Activated naive CD8-positive, alpha-beta T cell (primary cell): ENCODE measurements at regions not wholly inside any gene's neighbourhood (a gene's known extent, or its start where the extent isn't known, plus 50 kb on each side); places are given as distances from the start of the nearest gene placed in this dataset.

Source experiments
- H3K27ac Mint-ChIP-seq: one replicate; pipeline ENCODE4 v1.8.0; 2021; ENCODE audit warnings: mixed read lengths
- H3K27me3 Mint-ChIP-seq: one replicate; pipeline ENCODE4 v1.8.0; 2021; ENCODE audit warnings: mixed read lengths
- H3K36me3 Mint-ChIP-seq: one replicate; pipeline ENCODE4 v1.8.0; 2021; ENCODE audit warnings: mixed read lengths
- H3K4me1 Mint-ChIP-seq: one replicate; pipeline ENCODE4 v1.8.0; 2021; ENCODE audit warnings: low read depth, mixed read lengths
- H3K4me3 Mint-ChIP-seq: one replicate; pipeline ENCODE4 v1.8.0; 2021; ENCODE audit warnings: mild to moderate bottlenecking, mixed read lengths
- H3K9me3 Mint-ChIP-seq: one replicate; pipeline ENCODE4 v1.8.0; 2021; ENCODE audit warnings: low read depth, mixed read lengths

- no peaks in the 10 kb centered on the region for H3K36me3 Mint-ChIP-seq
- no peaks in the 10 kb centered on the region for H3K4me1 Mint-ChIP-seq
- no peaks in the 10 kb centered on the region for H3K9me3 Mint-ChIP-seq
- H3K27ac Mint-ChIP-seq = no peak overlapping the region
- peaks cover 6% of the 10 kb centered on the region for H3K27me3 Mint-ChIP-seq
- no peak overlapping the region for H3K4me3 Mint-ChIP-seq
Observed at GRCh38 chr2:234753701-234754100, 198.1 kb upstream of the SH3BP4 start.

- Mint-ChIP-seq H3K27ac (no peak overlapping the region), H3K36me3 (no peaks in the 10 kb centered on the region), H3K4me3 (no peak overlapping the region), H3K27me3 (peaks cover 6% of the 10 kb centered on the region), H3K4me1 (no peaks in the 10 kb centered on the region), H3K9me3 (no peaks in the 10 kb centered on the region)
Observed at GRCh38 chr2:234752966-234753365, 198.9 kb upstream of the SH3BP4 start.

DNA sequence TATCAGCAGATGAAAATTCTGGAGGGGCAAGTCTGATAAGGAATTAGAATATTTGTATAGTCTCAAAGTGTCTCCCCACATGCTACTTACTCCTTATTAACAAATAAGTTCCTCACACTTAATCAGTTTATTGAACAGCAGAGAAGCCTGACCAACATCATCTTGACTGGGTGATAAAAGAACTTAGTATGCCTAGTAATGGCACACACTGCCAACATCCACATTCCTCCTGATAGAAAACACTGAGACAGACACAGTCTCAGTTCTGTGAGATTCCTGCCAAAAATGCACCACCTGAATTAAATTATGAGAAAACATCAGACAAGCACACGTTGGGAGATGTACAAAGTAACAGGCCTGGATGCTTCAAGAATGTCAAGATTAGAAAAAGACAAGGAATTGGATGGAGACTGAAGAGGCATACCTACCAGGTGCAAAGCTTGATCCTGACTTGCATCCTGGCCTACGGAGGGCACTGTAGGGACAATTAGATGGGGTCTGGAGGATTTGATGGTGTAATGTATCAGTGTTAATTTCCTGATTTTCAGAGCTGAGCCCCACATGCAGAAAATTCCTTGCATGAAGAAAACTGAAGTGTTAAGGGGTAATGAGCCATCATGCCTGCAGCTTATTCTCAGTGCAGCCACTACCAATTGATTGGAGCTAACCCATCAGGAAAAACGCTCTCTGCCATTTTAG lies 200.4 kb upstream of the SH3BP4 start:
- Mint-ChIP-seq H3K27me3 (peaks cover 12% of the 10 kb centered on the region), H3K36me3 (no peaks in the 10 kb centered on the region), H3K4me1 (no peaks in the 10 kb centered on the region), H3K9me3 (no peaks in the 10 kb centered on the region), H3K27ac (no peak overlapping the region), H3K4me3 (no peak overlapping the region)

- Mint-ChIP-seq H3K4me3 (no peak overlapping the region), H3K27me3 (peaks cover 22% of the 10 kb centered on the region)
Observed at GRCh38 chr2:234747833-234748559, 203.8 kb upstream of the SH3BP4 start.

GRCh38 chr2:234747032-234747431 lies 204.8 kb upstream of the SH3BP4 start:
- no peak overlapping the region for H3K27ac Mint-ChIP-seq
- H3K4me3 Mint-ChIP-seq = no peak overlapping the region
- no peaks in the 10 kb centered on the region for H3K9me3 Mint-ChIP-seq
- no peaks in the 10 kb centered on the region for H3K4me1 Mint-ChIP-seq
- no peaks in the 10 kb centered on the region for H3K36me3 Mint-ChIP-seq
- peaks cover 22% of the 10 kb centered on the region for H3K27me3 Mint-ChIP-seq

More at GRCh38 chr2:234747833-234748559, 203.8 kb upstream of the SH3BP4 start:
- H3K4me1 Mint-ChIP-seq = no peaks in the 10 kb centered on the region
- no peak overlapping the region for H3K27ac Mint-ChIP-seq
- H3K36me3 Mint-ChIP-seq = no peaks in the 10 kb centered on the region
- H3K9me3 Mint-ChIP-seq = no peaks in the 10 kb centered on the region

DNA sequence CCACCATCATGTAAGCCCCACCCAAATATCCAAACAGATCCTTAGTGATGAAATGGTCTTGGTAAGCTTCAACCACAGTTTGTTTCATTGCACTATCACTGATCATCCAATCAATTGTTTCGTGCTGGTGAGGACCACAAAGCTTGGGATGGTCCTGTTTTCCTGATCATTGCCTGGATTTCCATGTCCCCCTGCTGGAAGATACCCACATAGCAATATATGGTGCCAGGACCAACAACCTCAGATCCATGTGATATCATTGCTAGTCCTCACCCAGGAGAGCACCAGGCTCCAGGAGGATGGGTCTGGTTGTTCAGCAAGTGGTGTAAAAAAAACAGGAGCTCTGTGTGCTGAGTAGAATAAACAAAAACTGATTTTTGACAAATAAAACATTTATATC lies 206.5 kb upstream of the SH3BP4 start:
- no peak overlapping the region for H3K27ac Mint-ChIP-seq
- no peaks in the 10 kb centered on the region for H3K36me3 Mint-ChIP-seq
- H3K9me3 Mint-ChIP-seq = peaks cover 7% of the 10 kb centered on the region
- H3K4me1 Mint-ChIP-seq = no peaks in the 10 kb centered on the region
- peaks cover 19% of the 10 kb centered on the region for H3K27me3 Mint-ChIP-seq
- H3K4me3 Mint-ChIP-seq = no peak overlapping the region

DNA sequence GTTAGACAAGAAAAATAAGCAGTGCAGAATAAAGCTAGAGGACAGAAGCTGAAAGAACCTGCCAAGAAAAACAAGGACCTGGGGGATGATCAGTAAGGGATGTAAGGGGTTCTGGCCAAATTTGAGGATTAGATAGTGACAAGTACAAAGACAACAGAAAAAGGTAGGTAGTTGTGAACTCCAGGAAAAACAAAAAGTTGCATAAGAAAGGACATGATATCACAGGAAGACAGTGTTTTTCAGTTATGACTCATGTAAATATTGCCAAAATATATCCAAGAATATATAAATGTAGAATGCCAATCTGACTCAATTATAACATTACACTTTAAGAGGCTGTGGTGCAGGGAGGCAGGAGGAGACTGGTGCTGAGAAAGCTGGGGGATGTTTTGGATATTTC lies 209.8 kb upstream of the SH3BP4 start:
- Mint-ChIP-seq H3K4me3 (no peak overlapping the region), H3K4me1 (no peaks in the 10 kb centered on the region), H3K27me3 (peaks cover 21% of the 10 kb centered on the region), H3K27ac (no peak overlapping the region), H3K9me3 (peaks cover 7% of the 10 kb centered on the region), H3K36me3 (no peaks in the 10 kb centered on the region)

DNA sequence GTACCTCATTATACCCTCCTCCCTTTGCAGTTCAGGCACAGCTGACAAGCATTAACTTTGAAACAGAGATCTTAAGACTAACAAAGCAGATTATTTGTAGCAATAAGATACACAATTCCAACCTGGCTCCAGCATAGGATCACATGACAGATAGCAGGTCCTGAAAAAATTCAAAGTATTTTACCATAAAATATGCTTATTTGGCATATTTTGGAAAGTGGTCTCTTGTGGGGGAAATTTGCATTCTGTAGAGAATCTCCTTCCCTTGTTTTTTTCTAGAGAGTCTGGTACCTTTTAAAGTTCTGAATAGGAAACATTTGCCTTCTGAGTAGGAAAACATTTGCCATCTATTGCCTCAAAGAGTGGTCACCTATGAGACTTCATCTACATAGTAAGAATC lies 212.8 kb upstream of the SH3BP4 start:
- H3K4me1 Mint-ChIP-seq = no peaks in the 10 kb centered on the region
- peaks cover 13% of the 10 kb centered on the region for H3K9me3 Mint-ChIP-seq
- no peak overlapping the region for H3K27ac Mint-ChIP-seq
- H3K36me3 Mint-ChIP-seq = peaks cover 3% of the 10 kb centered on the region
- peaks cover 13% of the 10 kb centered on the region for H3K27me3 Mint-ChIP-seq
- no peak overlapping the region for H3K4me3 Mint-ChIP-seq

DNA sequence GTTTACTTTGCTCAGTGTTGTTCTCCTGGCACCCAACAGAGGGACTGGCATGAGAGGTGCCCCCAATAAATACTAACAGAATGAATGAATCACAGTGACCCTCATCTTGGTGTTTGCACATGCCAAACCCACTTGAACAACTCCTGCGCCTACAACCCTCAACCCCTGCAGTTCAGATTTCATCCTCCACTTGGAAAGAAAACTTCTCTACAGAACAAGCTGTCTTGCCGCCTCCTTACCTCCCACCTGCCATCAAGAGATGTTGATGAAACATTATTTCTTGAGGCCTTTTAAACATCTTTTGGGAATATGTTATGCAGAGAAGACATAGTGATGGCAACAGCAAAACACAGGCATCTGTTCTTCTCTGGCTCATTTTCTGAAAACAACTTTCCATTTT lies 216.0 kb upstream of the SH3BP4 start:
- Mint-ChIP-seq H3K9me3 (peaks cover 7% of the 10 kb centered on the region), H3K4me1 (no peaks in the 10 kb centered on the region), H3K27ac (no peak overlapping the region), H3K4me3 (no peak overlapping the region), H3K27me3 (peaks cover 12% of the 10 kb centered on the region), H3K36me3 (peaks cover 3% of the 10 kb centered on the region)

- peaks cover 3% of the 10 kb centered on the region for H3K36me3 Mint-ChIP-seq
- H3K27ac Mint-ChIP-seq = no peak overlapping the region
- peaks cover 11% of the 10 kb centered on the region for H3K27me3 Mint-ChIP-seq
- H3K4me1 Mint-ChIP-seq = no peaks in the 10 kb centered on the region
- H3K9me3 Mint-ChIP-seq = peaks cover 7% of the 10 kb centered on the region
- no peak overlapping the region for H3K4me3 Mint-ChIP-seq
Observed at GRCh38 chr2:234733795-234734600, 217.8 kb upstream of the SH3BP4 start.

- Mint-ChIP-seq H3K9me3 (peaks cover 7% of the 10 kb centered on the region), H3K36me3 (peaks cover 3% of the 10 kb centered on the region), H3K4me1 (no peaks in the 10 kb centered on the region), H3K27ac (no peak overlapping the region), H3K27me3 (peaks cover 10% of the 10 kb centered on the region), H3K4me3 (no peak overlapping the region)
Observed at GRCh38 chr2:234733093-234733489, 218.7 kb upstream of the SH3BP4 start.

DNA sequence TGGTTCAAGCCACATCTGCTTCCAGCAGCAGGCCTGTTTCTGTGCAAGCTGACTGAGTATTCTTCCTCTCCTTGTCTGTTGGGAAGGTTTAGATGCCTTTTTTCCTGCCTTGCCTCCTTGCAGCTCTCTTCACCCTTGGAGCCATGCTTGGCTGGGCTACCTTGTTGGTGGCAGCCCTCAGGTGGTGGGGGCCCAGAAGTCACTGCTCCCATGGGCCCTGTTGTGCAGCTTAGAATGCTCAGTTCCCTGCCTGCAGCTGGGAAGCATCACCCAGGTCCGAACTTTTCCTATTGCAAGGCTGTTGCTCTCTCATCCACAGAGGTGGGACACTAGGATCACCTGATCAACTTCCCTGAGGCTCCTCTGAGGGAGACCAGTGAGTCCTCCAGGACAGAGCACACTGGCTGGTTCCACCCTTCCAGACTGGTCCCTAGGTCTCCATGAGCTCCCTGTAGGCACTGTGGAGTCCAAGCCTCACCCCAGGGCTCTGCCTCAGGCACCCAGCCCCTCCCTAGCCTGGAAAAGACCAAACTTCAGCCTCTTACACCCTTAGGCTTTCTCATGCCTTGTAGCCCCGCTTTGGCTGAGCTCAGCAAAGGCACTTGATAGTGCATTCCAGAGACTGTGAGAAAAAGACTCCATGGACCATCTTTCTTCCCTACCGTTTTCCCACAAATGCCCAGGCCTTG lies 219.3 kb upstream of the SH3BP4 start:
- H3K4me3 Mint-ChIP-seq = no peak overlapping the region
- peaks cover 5% of the 10 kb centered on the region for H3K27me3 Mint-ChIP-seq
- peaks cover 3% of the 10 kb centered on the region for H3K36me3 Mint-ChIP-seq
- H3K4me1 Mint-ChIP-seq = no peaks in the 10 kb centered on the region
- peaks cover 7% of the 10 kb centered on the region for H3K9me3 Mint-ChIP-seq
- no peak overlapping the region for H3K27ac Mint-ChIP-seq

- Mint-ChIP-seq H3K9me3 (peaks cover 7% of the 10 kb centered on the region), H3K4me1 (no peaks in the 10 kb centered on the region), H3K36me3 (peaks cover 3% of the 10 kb centered on the region), H3K27me3 (peaks cover 3% of the 10 kb centered on the region), H3K4me3 (no peak overlapping the region), H3K27ac (no peak overlapping the region)
Observed at GRCh38 chr2:234731236-234731635, 220.6 kb upstream of the SH3BP4 start.

DNA sequence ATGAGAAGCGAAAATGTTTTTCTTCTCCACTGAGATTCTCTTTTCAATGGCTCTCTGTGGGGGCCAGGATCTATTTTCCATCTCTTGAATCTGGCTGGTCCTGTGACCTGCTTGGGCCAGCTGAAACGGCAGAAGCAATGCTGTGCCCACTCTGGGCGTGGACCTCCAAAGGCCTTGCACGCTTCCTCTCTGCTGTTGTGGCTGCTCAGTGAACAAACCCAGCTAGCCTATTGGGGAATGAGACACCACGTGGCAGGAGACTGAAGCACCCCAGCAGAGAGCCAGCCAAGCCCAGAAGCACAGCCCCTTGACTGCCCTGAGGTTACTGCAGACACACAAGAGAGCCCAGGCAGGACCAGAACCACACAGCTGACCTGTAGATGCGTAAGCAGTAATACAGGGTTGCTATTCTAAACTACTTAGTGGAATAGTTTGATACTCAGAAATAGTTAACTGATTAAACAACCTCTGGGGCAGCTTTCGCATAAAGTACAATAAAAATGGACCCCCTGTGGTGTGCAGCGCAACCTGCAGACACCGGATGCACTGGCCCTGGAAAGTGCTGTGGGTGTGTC lies 221.7 kb upstream of the SH3BP4 start:
- H3K36me3 Mint-ChIP-seq = peaks cover under 1% of the 10 kb centered on the region
- H3K4me3 Mint-ChIP-seq = no peak overlapping the region
- no peak overlapping the region for H3K27ac Mint-ChIP-seq
- peaks cover 1% of the 10 kb centered on the region for H3K27me3 Mint-ChIP-seq
- H3K4me1 Mint-ChIP-seq = no peaks in the 10 kb centered on the region
- peaks cover 5% of the 10 kb centered on the region for H3K9me3 Mint-ChIP-seq
